Skeletal muscle tissue (tissue), 3 donors: ENCODE measurements at regions not wholly inside any gene's neighbourhood (a gene's known extent, or its start where the extent isn't known, plus 50 kb on each side); places are given as distances from the start of the nearest gene placed in this dataset.

Experiments
- H3K27ac ChIP-seq: one replicate; pipeline ENCODE4 v1.7.0; 2013; ENCODE audit warnings: mild to moderate bottlenecking, low read depth, low read length, inconsistent platforms
- H3K27me3 ChIP-seq, 3 donors: one replicate each; pipeline ENCODE4 v1.7.0; 2013; ENCODE audit warnings: low read length in 3 of 3; ENCODE audit not compliant: control insufficient read depth in 3 of 3, insufficient read depth in 3 of 3
- H3K36me3 ChIP-seq, 3 donors: one replicate each; pipeline ENCODE4 v1.7.0; 2013; ENCODE audit warnings: low read length in 3 of 3; ENCODE audit not compliant: control insufficient read depth in 3 of 3, insufficient read depth in 3 of 3
- H3K4me1 ChIP-seq, 3 donors: one replicate each; pipeline ENCODE4 v1.7.0; 2013; ENCODE audit warnings: low read length in 3 of 3, mild to moderate bottlenecking in 3 of 3; ENCODE audit not compliant: control insufficient read depth in 3 of 3, insufficient read depth in 3 of 3
- H3K4me3 ChIP-seq, 3 donors: one replicate each; pipeline ENCODE4 v1.7.0; 2013; ENCODE audit warnings: low read length in 3 of 3
- H3K9ac ChIP-seq, 3 donors: one replicate each; pipeline ENCODE4 v1.7.0; 2013; ENCODE audit warnings: low read length in 3 of 3, mild to moderate bottlenecking in 3 of 3, moderate library complexity in 2 of 3, low read depth in 1 of 3
- H3K9me3 ChIP-seq, 3 donors: one replicate each; pipeline ENCODE4 v1.7.0; 2013; ENCODE audit warnings: low read length in 3 of 3; ENCODE audit not compliant: control insufficient read depth in 3 of 3
- donor health status: Osteomylitis.

DNA sequence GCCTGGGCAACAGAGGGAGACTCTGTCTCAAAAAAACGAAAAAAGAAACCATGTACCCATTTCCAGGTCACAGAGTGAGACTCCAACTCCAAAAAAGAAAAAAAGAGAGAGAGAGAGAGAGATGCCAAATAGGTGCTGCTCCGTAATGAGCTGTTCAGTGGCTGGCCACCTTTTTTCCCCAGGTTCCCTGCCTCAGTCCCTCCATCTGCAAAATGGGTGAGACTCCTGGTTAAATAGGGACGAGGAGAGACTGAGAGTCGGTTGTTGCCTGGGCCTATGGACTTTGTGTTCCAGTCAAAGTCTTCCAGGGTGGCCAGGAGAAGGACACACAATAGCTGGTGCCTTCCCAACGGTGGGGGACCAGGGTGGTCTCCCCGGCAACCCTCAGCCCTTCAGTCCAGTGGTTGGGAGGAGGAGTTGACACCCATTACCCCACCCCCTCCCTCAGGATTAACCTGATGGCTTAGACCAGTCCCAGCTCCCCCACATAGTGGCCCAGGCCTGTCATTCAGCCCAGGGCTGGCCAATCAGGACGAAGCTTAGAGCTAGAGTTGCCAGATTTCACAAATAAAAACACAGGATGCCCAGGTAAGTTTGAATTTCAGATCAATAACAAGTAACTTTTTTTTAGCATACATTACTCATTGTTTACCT is 258.2 kb downstream of the PARN start:
- Histone ChIP-seq H3K4me3 (no peak overlapping the region), H3K27ac (no peak overlapping the region), H3K27me3 (no peaks in the 10 kb centered on the region), H3K9ac (no peak overlapping the region), H3K4me1 (peaks cover 11 to 16% (median 15%) of the 10 kb centered on the region in 3 donors), H3K9me3 (no peaks in the 10 kb centered on the region), H3K36me3 (no peaks in the 10 kb centered on the region)

GRCh38 chr16:14370736-14371234 is 259.3 kb downstream of the PARN start:
- Histone ChIP-seq H3K27me3 (no peaks in the 10 kb centered on the region), H3K4me3 (peak overlapping the region; percentile 2 to 45 (median 16)), H3K27ac (peak overlapping the region; percentile 77), H3K9ac (peak overlapping the region; percentile 52 to 80 (median 57)), H3K36me3 (no peaks in the 10 kb centered on the region), H3K4me1 (peaks cover 11 to 16% (median 15%) of the 10 kb centered on the region in 3 donors), H3K9me3 (no peaks in the 10 kb centered on the region)

DNA sequence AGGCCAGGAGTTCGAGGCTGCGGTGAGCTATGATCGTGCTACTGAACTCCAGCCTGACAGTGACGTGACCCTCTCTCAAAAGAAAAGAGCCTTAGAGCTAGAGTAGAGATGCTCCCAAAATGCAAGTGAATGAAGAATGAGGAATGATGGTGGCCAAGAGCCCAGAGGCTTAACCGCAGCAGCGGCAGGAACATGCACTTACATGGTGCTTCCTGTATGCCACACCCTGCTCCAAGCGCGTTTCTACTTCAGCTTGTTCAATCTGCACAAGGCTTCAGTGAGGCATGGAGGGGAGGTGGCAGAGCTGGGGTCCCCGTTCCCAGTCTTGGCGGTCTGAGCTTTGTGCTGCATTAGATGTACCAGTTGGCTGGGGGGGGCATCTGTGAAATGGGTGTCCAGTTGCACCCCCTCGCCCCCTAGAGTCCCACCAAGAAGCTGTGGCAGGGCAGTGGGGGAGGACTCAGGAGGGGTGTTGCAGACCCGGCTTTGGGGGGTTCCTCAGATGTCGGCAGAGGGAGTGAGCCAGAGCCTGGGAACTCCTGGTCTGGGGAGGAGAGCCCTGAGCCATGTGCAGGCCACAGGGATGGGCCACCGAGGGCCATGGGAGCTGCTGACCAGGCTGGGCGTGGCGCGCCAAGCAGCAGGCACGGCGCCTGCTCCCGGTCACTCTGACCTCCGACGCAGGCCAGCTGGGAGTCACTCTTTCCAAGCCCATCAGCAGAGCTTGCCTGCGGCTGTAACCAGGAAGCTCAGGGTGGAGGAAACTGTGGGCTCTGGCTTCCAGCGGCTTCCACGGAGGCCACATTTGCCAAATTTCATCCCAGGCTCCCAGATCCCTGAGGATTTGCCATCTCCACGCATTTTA is 260.1 kb downstream of the PARN start:
- H3K27ac ChIP-seq = peak overlapping the region; percentile 77
- peak overlapping the region; percentile 52 to 80 (median 57) for H3K9ac ChIP-seq
- no peaks in the 10 kb centered on the region for H3K9me3 ChIP-seq
- no peaks in the 10 kb centered on the region for H3K36me3 ChIP-seq
- H3K4me3 ChIP-seq = peak overlapping the region; percentile 2 to 45 (median 16)
- peaks cover 11 to 16% (median 15%) of the 10 kb centered on the region in 3 donors for H3K4me1 ChIP-seq
- H3K27me3 ChIP-seq = no peaks in the 10 kb centered on the region

GRCh38 chr16:14368399-14368798 is 261.7 kb downstream of the PARN start:
- H3K4me3 ChIP-seq = no peak overlapping the region
- H3K4me1 ChIP-seq = peaks cover 11 to 23% (median 17%) of the 10 kb centered on the region in 3 donors
- H3K9me3 ChIP-seq = no peaks in the 10 kb centered on the region
- no peak overlapping the region for H3K9ac ChIP-seq
- H3K27ac ChIP-seq = no peak overlapping the region
- no peaks in the 10 kb centered on the region for H3K27me3 ChIP-seq
- H3K36me3 ChIP-seq = no peaks in the 10 kb centered on the region

GRCh38 chr16:14366974-14367707 is 262.9 kb downstream of the PARN start:
- Histone ChIP-seq H3K4me1 (peaks cover 11 to 27% (median 26%) of the 10 kb centered on the region in 3 donors), H3K9me3 (no peaks in the 10 kb centered on the region), H3K9ac (no peak overlapping the region), H3K4me3 (no peak overlapping the region), H3K27ac (no peak overlapping the region), H3K27me3 (no peaks in the 10 kb centered on the region), H3K36me3 (no peaks in the 10 kb centered on the region)

DNA sequence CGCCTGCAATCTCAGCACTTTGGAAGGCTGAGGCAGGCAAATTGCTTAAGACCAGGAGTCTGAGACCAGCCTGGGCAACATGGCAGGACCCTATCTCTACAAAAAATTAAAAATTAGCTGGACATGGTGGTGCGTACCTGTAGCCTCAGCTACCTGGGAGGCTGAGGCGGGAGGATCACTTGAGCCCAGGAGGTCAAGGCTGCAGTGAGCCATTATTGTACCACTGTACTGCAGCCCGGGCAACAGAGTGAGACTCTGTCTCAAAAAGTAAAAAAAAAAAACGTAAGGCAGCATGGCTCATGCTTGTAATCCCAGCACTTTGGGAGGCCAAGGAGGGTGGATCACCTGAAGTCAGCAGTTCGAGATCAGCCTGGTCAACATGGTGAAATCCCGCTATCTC is 263.6 kb downstream of the PARN start:
- no peaks in the 10 kb centered on the region for H3K9me3 ChIP-seq
- no peak overlapping the region for H3K27ac ChIP-seq
- no peak overlapping the region for H3K9ac ChIP-seq
- no peaks in the 10 kb centered on the region for H3K36me3 ChIP-seq
- H3K4me1 ChIP-seq = peaks cover 11 to 27% (median 26%) of the 10 kb centered on the region in 3 donors
- H3K27me3 ChIP-seq = no peaks in the 10 kb centered on the region
- H3K4me3 ChIP-seq = no peak overlapping the region

DNA sequence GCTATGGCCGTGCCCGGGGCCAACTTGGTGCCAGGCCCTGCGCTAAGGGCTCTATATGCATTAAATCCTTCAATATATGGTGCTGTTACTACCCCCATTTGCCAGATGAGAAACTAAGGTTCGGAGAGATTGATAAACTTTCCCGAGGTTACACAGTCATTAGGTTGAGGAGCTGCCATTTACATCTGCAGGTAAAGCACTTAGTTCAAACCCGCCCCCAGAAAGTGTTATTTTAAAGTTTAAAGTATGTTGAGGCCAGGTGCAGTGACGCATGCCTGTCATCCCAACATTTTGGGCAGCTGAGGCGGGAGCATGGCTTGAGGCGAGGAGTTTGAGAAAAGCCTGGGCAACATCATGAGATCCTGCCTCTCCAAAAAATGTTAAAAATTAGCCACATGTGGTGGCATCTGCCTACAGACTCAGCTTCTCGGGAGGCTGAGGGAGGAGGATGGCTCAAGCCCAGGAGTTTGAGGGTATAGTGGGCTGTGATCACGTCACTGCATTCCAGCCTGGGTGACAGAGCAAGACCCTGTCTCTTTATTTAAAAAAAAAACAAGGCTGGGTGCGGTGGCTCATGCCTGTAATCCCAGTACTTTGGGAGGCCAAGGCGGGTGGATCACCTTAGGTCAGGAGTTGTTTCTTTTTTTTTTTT is 264.7 kb downstream of the PARN start:
- H3K4me3 ChIP-seq = no peak overlapping the region
- H3K27ac ChIP-seq = no peak overlapping the region
- H3K9ac ChIP-seq = no peak overlapping the region
- H3K9me3 ChIP-seq = no peaks in the 10 kb centered on the region
- H3K36me3 ChIP-seq = no peaks in the 10 kb centered on the region
- peaks cover 7 to 22% (median 19%) of the 10 kb centered on the region in 3 donors for H3K4me1 ChIP-seq
- H3K27me3 ChIP-seq = no peaks in the 10 kb centered on the region

DNA sequence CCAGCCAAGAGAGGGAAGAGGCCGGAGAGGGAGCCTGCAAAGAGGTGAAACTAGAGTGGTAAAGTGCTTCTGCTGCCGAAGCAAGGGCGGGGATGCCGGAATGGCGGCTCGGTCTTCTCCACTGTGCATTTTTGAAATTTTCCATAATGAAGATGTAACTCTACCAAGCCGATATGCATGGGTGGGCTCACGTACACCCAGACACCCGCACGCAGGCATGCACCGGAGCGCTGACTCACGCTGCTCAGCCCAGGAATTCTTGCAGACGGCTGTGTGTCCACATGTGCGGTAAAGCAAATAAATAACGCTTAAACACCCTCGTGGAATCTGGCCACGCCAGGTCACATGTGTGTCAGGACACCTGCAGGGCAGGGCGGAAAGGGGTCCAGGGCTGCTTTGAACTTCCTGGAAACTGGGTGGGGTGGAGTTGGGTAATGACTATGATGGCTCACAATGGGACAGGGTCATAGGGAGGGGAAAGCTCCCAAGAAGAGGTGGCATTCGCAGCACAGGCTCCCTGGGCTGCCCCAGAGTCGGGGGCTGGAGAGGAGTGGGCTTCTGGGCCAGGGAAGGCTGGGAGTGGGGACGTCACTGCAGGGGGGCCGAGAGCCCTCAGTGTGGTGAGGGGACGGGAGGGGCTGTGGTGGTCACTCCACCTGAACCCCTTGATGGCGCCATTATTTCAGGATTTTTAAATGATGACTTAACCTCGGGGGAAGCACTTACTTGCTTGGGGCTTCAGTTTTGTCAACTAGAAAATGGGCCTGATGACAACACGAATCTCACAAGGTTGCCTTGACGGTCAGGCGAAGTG is 265.5 kb downstream of the PARN start:
- Histone ChIP-seq H3K9ac (no peak overlapping the region), H3K27ac (peak overlapping the region; percentile 32), H3K36me3 (no peaks in the 10 kb centered on the region), H3K4me1 (peaks cover 0 to 15% (median 12%) of the 10 kb centered on the region in 3 donors), H3K4me3 (no peak overlapping the region), H3K27me3 (no peaks in the 10 kb centered on the region), H3K9me3 (no peaks in the 10 kb centered on the region)

DNA sequence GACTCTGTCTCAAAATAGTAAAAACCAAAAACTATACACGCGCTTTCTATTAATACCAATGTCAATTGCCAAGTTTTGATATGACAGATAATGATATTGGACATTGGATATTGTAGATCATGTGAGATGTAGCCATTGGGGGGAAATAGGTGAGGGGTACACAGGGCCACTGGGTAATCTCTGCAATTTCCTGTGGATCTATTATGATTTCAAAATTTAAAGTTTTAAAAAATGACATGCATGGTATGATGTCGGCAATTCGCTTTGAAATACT is 266.0 kb downstream of the PARN start:
- Histone ChIP-seq H3K4me3 (no peak overlapping the region), H3K27ac (peak overlapping the region; percentile 32), H3K4me1 (peaks cover 0 to 13% (median 12%) of the 10 kb centered on the region in 3 donors), H3K9ac (no peak overlapping the region), H3K36me3 (no peaks in the 10 kb centered on the region), H3K9me3 (no peaks in the 10 kb centered on the region), H3K27me3 (no peaks in the 10 kb centered on the region)
